Urinary bladder (tissue), 3 donors: ENCODE measurements at regions not wholly inside any gene's neighbourhood (a gene's known extent, or its start where the extent isn't known, plus 50 kb on each side); places are given as distances from the start of the nearest gene placed in this dataset.

Experiments used
- DNase-seq: peaks from one replicate; pipeline ENCODE4 v3.0.0-alpha.2; 2015; ENCODE audit errors: extremely low spot score
- H3K27ac ChIP-seq: one replicate; pipeline ENCODE4 v1.5.1; 2013; ENCODE audit warnings: low read depth, mild to moderate bottlenecking, moderate library complexity
- H3K36me3 ChIP-seq: one replicate; pipeline ENCODE4 v1.6.1; 2013; ENCODE audit warnings: mild to moderate bottlenecking, moderate library complexity; ENCODE audit not compliant: insufficient read depth
- H3K4me1 ChIP-seq: one replicate; pipeline ENCODE4 v1.6.1; 2013; ENCODE audit warnings: mild to moderate bottlenecking, moderate library complexity; ENCODE audit not compliant: insufficient read depth
- H3K4me3 ChIP-seq: one replicate; pipeline ENCODE4 v1.5.1; 2013; ENCODE audit warnings: low read depth, low read length
- WGBS: extraction: QIAGEN DNeasy Blood & Tissue Kit; methylation state at CpG from one replicate; pipeline ENCODE4 v1.1.7; 2013; 5-methylcytosine and 5-hydroxymethylcytosine counted together
- donor health status: healthy with polysubstance abuse.
- donor health status: healthy.

DNA sequence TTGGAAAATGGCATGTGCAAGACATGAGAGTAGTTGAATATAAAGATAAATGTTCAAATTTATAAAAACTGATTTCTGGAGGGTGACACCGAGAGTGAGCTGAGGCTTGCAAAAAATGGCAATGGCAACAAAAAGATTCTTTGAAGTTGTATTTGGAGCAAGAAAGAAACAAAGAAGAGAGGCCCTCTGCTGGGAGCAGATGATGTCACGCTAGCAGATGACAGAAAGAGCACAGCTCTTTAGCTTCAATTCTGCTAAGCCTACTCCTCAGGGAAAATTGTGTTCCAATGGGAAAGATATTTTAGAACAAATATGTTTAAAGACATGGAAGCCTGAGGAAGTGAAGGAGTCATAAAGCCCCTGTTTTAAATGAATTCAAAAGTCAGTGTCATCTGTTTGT is 125.3 kb upstream of the NOX3 start:
- no peaks in the 10 kb centered on the region for H3K4me1 ChIP-seq
- DNase-seq, result no peak
- H3K36me3 ChIP-seq, result no peaks in the 10 kb centered on the region
- H3K4me3 ChIP-seq, result no peak overlapping the region
- 81% methylated on average over 2 of the region's 2 CpGs for WGBS
- H3K27ac ChIP-seq, result no peak overlapping the region

- H3K4me3 ChIP-seq, result no peak overlapping the region
- no peaks in the 10 kb centered on the region for H3K36me3 ChIP-seq
- H3K4me1 ChIP-seq, result no peaks in the 10 kb centered on the region
- no peak for DNase-seq
- H3K27ac ChIP-seq, result no peak overlapping the region
Measured at GRCh38 chr6:155578251-155578650, 122.6 kb upstream of the NOX3 start.

- DNase-seq, result no peak
- 87% methylated on average over 4 of the region's 4 CpGs for WGBS
- H3K4me3 ChIP-seq, result no peak overlapping the region
- no peaks in the 10 kb centered on the region for H3K4me1 ChIP-seq
- no peak overlapping the region for H3K27ac ChIP-seq
- no peaks in the 10 kb centered on the region for H3K36me3 ChIP-seq
Measured at GRCh38 chr6:155561966-155562364, 106.3 kb upstream of the NOX3 start.

- 26% methylated on average over 1 of the region's 1 CpG for WGBS
- H3K27ac ChIP-seq, result no peak overlapping the region
- H3K36me3 ChIP-seq, result no peaks in the 10 kb centered on the region
- no peak for DNase-seq
- H3K4me3 ChIP-seq, result no peak overlapping the region
- H3K4me1 ChIP-seq, result no peaks in the 10 kb centered on the region
Measured at GRCh38 chr6:155561257-155561965, 105.8 kb upstream of the NOX3 start.

DNA sequence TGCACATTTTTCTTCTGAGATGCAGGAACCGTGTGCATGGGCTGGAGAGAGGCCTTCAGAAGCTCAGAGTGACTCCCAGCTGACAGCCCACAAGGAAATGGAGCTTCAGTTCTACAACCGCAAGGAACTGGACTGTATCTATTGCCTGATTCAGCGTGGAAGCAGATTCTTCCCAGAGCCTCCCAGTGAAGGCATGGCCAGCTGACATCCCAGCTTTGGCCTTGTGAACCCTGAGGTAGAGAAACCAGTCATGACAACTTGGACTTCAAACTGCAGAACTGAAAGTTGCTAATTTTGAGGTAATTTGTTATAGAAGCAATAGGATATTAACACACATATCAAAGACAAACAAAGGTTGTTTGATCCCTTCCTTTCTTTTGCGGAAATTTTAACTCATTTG is 94.3 kb upstream of the NOX3 start:
- Histone ChIP-seq H3K4me1 (no peaks in the 10 kb centered on the region), H3K36me3 (no peaks in the 10 kb centered on the region), H3K4me3 (no peak overlapping the region), H3K27ac (no peak overlapping the region)
- no peak for DNase-seq
- WGBS, result 65% methylated on average over 4 of the region's 4 CpGs

DNA sequence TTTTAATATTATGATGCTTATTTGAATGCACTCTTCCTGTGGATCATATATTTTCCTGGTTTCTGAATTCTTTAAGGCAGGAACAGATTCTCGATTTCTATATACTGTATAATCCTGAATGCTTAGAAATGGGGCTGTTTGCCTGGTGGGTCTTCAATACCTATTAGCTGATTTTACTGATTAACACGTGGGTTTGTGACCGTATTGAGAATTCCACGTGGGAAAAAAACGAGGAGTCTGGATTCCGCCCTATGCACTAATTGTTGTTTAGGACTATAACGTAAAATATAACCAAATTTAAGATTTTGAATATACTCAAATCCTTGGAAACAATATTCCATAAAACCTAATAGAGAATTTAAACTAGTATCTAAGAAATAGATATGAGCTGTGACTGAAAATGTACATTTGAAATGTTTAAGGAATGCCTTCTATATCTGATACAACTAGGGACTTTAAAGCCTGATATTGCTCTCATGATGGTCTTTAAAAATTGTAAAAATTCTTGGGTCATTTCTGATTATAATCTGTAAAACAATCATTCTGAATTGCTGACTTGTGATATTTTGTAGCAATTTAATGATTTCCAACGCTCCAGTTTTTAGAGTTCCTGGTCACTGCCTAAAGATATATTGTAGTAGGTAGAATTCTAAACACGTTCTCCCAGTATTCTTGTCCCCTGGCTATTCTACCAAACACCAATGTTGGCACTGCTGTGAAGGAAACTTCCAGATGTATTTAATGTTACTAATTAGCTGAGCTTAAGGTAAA is 93.6 kb upstream of the NOX3 start:
- Histone ChIP-seq H3K27ac (no peak overlapping the region), H3K4me1 (no peaks in the 10 kb centered on the region), H3K36me3 (no peaks in the 10 kb centered on the region), H3K4me3 (no peak overlapping the region)
- 87% methylated on average over 9 of the region's 9 CpGs for WGBS
- no peak for DNase-seq

- H3K27ac ChIP-seq, result no peak overlapping the region
- H3K4me1 ChIP-seq, result no peaks in the 10 kb centered on the region
- H3K36me3 ChIP-seq, result no peaks in the 10 kb centered on the region
- WGBS, result 30% methylated on average over 4 of the region's 4 CpGs
- DNase-seq, result no peak
- H3K4me3 ChIP-seq, result no peak overlapping the region
Measured at GRCh38 chr6:155548576-155548975, 92.9 kb upstream of the NOX3 start.

DNA sequence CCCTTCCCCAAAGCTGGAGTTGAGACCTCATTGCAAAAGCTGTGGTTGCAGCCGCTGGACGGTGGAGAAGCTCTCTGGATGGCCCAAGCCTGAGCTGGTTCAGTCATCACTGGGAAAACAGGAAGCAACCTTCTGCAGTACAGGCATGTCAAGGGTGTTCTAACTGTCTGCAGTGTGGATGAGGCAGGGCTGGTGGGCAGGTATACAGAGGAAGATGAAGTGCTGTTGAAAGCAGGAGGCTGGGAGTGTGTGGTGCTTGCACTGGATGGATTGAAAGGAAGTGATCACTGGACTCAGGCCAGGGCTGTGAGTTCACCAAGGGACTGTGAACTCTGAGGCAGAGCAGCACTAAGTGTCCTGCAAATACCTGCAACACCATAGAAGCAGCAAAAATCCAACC is 89.0 kb upstream of the NOX3 start:
- H3K27ac ChIP-seq, result no peak overlapping the region
- 92% methylated on average over 2 of the region's 2 CpGs for WGBS
- no peaks in the 10 kb centered on the region for H3K4me1 ChIP-seq
- H3K36me3 ChIP-seq, result no peaks in the 10 kb centered on the region
- H3K4me3 ChIP-seq, result no peak overlapping the region
- DNase-seq, result no peak

DNA sequence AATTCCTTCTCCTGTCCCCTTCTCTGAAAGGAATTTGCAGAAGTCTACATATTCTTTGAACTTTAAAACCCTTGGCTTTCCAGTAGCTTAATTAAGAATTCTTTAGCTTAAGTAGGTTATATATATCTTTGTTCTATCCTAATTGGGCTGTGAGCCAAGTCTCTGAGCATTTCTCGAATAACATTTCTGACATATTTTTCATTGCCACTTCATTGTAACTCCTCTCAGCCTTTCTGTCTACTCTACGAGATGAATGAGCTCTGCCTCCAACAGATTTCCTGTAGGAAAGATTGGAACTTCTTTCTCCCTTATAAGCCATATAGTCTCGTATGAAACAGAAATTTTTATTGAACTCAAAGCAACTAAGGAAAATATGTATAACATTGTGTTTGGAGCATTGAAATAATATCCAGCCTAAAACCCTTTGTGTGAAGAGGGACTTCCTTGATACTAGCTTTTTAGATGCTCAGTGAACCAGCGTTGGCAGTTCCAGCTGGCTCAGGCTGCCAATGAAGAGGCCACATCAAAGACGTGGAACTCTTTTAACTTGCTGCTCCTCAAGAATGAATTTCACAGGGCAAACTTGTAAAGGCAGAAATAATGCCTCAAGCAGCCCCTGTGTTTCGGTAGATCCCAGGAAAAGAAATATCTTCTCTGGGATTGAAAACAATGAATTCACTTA is 87.7 kb upstream of the NOX3 start:
- H3K36me3 ChIP-seq, result no peaks in the 10 kb centered on the region
- DNase-seq, result no peak

DNA sequence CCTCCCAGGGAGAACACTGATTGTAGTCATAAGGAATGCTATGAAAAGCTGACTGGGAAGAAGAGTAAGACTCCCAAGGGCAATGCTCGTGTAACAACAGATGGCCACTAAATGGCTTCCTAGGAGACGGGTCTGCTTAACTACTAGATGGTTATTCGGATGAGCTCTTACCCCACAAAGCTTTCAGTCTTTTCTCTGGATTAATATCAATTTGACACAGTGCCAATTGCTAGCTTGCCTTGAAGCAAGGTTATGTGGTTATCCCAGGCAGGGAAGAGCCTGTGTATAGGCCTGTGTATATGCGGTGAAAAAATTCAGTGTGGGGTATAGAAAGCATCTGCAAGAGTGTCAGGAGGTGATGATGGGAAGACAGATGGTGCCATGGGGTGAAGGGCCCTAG is 86.4 kb upstream of the NOX3 start:
- 86% methylated on average over 4 of the region's 4 CpGs for WGBS
- no peak for DNase-seq
- Histone ChIP-seq H3K4me1 (no peaks in the 10 kb centered on the region), H3K36me3 (no peaks in the 10 kb centered on the region), H3K4me3 (no peak overlapping the region), H3K27ac (no peak overlapping the region)

More for the DNA sequence above, 87.7 kb upstream of the NOX3 start:
- WGBS, result 53% methylated on average over 6 of the region's 6 CpGs
- Histone ChIP-seq H3K4me3 (no peak overlapping the region), H3K4me1 (no peaks in the 10 kb centered on the region), H3K27ac (no peak overlapping the region)

GRCh38 chr6:155538708-155539390 is 83.2 kb upstream of the NOX3 start:
- no peaks in the 10 kb centered on the region for H3K4me1 ChIP-seq
- 76% methylated on average over 3 of the region's 3 CpGs for WGBS
- no peak overlapping the region for H3K4me3 ChIP-seq
- no peaks in the 10 kb centered on the region for H3K36me3 ChIP-seq
- no peak overlapping the region for H3K27ac ChIP-seq
- DNase-seq, result no peak

GRCh38 chr6:155534678-155535077 is 79.0 kb upstream of the NOX3 start:
- no peaks in the 10 kb centered on the region for H3K36me3 ChIP-seq
- 97% methylated on average over 2 of the region's 2 CpGs for WGBS
- no peak overlapping the region for H3K4me3 ChIP-seq
- H3K27ac ChIP-seq, result no peak overlapping the region
- H3K4me1 ChIP-seq, result no peaks in the 10 kb centered on the region
- no peak for DNase-seq

DNA sequence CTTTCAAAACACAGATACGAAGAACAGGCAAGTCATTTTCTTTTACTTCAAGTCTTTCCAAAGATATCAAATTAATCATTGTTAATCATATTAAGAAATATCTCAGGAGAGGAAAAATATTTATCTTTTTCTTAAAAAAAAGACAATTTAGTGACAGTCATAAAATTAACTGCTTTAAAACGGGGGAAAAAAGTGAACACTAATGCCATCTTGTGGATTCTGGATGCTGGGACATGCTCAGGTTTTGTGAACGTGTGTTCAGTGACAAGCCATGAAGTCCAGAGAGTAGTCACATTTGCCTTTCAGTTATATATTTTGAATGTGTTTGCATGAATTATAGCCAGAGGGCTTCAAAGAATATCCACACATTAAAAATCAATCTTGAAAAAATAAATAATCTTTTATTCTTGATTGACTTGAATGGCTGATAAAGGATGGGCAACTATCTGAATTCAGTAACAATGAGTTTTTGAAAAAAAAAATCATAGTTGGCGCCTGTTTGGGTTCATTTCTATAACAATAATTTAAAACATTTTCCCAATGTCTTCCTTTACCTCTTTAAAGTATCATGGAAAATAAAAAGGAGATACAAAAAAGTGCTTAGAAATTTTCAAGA is 74.7 kb upstream of the NOX3 start:
- 44% methylated on average over 4 of the region's 4 CpGs for WGBS
- H3K27ac ChIP-seq, result no peak overlapping the region
- no peaks in the 10 kb centered on the region for H3K36me3 ChIP-seq
- no peak for DNase-seq
- no peak overlapping the region for H3K4me3 ChIP-seq
- H3K4me1 ChIP-seq, result no peaks in the 10 kb centered on the region
